ENCODE measurements at regions not wholly inside any gene's neighbourhood (a gene's known extent, or its start where the extent isn't known, plus 50 kb on each side); places are given as distances from the start of the nearest gene placed in this dataset.

DNA sequence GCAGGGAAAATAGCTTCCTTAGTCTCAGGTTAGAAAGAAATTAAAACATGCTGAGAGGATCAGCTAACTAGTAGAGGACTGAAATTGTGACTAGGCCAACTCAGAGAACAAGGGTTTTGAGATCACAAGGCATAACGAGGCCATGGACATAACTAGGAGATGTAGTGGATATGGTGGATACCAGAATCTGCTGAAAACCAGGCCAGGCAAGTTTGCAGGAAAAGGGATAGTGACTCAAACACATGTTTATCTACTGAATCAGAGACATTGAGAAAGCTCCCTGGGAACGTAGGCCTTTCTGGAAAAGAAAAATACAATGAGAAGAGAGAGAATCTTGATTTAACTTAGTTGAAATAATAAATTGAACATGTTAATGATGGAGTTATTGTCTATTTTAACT lies 326.5 kb upstream of the GBE1 start:
- TF ChIP-seq EP300 (IDR thresholded peaks at IDR 0.05; ENCODE audit: borderline replicate concordance) (no peak), FOXM1 (IDR thresholded peaks at IDR 0.05; ENCODE audit: borderline replicate concordance, low read depth) (no peak), ZBTB7A (IDR thresholded peaks at IDR 0.05; ENCODE audit: low read depth) (no peak), RAD21 (IDR thresholded peaks at IDR 0.05; ENCODE audit: low read depth) (no peak), MAX (IDR thresholded peaks at IDR 0.05) (no peak), YY1 (IDR thresholded peaks at IDR 0.05; ENCODE audit: low read depth) (no peak), TEAD4 (IDR thresholded peaks at IDR 0.05) (no peak), CEBPB (IDR thresholded peaks at IDR 0.05) (no peak)
- TF ChIP-seq, protein P1, sequence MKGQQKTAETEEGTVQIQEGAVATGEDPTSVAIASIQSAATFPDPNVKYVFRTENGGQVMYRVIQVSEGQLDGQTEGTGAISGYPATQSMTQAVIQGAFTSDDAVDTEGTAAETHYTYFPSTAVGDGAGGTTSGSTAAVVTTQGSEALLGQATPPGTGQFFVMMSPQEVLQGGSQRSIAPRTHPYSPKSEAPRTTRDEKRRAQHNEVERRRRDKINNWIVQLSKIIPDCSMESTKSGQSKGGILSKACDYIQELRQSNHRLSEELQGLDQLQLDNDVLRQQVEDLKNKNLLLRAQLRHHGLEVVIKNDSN (IDR thresholded peaks at IDR 0.05) = no peak
- TF ChIP-seq, protein P2, sequence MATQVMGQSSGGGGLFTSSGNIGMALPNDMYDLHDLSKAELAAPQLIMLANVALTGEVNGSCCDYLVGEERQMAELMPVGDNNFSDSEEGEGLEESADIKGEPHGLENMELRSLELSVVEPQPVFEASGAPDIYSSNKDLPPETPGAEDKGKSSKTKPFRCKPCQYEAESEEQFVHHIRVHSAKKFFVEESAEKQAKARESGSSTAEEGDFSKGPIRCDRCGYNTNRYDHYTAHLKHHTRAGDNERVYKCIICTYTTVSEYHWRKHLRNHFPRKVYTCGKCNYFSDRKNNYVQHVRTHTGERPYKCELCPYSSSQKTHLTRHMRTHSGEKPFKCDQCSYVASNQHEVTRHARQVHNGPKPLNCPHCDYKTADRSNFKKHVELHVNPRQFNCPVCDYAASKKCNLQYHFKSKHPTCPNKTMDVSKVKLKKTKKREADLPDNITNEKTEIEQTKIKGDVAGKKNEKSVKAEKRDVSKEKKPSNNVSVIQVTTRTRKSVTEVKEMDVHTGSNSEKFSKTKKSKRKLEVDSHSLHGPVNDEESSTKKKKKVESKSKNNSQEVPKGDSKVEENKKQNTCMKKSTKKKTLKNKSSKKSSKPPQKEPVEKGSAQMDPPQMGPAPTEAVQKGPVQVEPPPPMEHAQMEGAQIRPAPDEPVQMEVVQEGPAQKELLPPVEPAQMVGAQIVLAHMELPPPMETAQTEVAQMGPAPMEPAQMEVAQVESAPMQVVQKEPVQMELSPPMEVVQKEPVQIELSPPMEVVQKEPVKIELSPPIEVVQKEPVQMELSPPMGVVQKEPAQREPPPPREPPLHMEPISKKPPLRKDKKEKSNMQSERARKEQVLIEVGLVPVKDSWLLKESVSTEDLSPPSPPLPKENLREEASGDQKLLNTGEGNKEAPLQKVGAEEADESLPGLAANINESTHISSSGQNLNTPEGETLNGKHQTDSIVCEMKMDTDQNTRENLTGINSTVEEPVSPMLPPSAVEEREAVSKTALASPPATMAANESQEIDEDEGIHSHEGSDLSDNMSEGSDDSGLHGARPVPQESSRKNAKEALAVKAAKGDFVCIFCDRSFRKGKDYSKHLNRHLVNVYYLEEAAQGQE (IDR thresholded peaks at IDR 0.05; ENCODE audit: low read depth) = no peak
